HepG2 (cell line): ENCODE measurements at regions not wholly inside any gene's neighbourhood (a gene's known extent, or its start where the extent isn't known, plus 50 kb on each side); places are given as distances from the start of the nearest gene placed in this dataset.
A peak's percentile ranks its signal among the peaks of the same experiment; 100 is the strongest.

ENCODE experiments used
- ATAC-seq: fragments of 200-7000 bp; cut with Tn5 transposase; 3 replicates; pipeline ENCODE4 v1.9.1; 2020; ENCODE audit warnings: mild to moderate bottlenecking, moderate library complexity
- BruUV-seq: library from RNA; stranded (reverse); fragments of 400-500 nt; replicated peaks from 2 replicates; lab custom pipeline; 2021; lab: Mats Ljungman, UMichigan
- CTCF ChIA-PET: fragments of 300-600 bp; formaldehyde crosslinking; extraction: SDS; loops from one replicate; lab custom pipeline; 2021; ENCODE audit warnings: low total read pairs, inconsistent platforms, low intra/inter-chr PET ratio; lab: Yijun Ruan, JAX
- POLR2A ChIA-PET: fragments of 350-600 bp; sonication (Branson Sonifier 250); formaldehyde crosslinking; loops from one replicate; lab custom pipeline; 2020; ENCODE audit warnings: antibody characterized with exemption, inconsistent platforms; lab: Yijun Ruan, JAX
- DNase-seq: peaks from one replicate; pipeline ENCODE4 v3.0.0-alpha.2; 2015; ENCODE audit warnings: low spot score
- FAIRE-seq: peaks from 3 replicates; lab custom pipeline; 2011; peaks lifted over from hg19 to GRCh38; lab: Jason Lieb, UNC
- H2AFZ ChIP-seq: one replicate; pipeline ENCODE4 v1.6.1; 2011; ENCODE audit warnings: low read length, inconsistent platforms
- H3K27ac ChIP-seq: fragments of 300-600 bp; 3 replicates; pipeline ENCODE4 v1.8.0; 2011; ENCODE audit warnings: mixed run types, mild to moderate bottlenecking, mixed read lengths, low read length, inconsistent platforms; ENCODE audit not compliant: insufficient read depth; ENCODE audit errors: extremely low read length
- H3K27me3 ChIP-seq, 2 experiments: fragments of 200-600 bp in 1 of 2; 2 replicates in 1 of 2; 3 replicates in 1 of 2; pipeline versions ENCODE4 v1.6.0 to v1.8.0; 2011; ENCODE audit warnings: low read length in 2 of 2, mild to moderate bottlenecking in 2 of 2, moderate library complexity in 2 of 2, inconsistent platforms in 1 of 2; ENCODE audit not compliant: insufficient read depth in 2 of 2, control insufficient read depth in 1 of 2
- H3K36me3 ChIP-seq, 2 experiments: fragments of 200-600 bp in 1 of 2; replicated peaks in 1 of 2; 2 replicates in 1 of 2; 3 replicates in 1 of 2; pipeline versions ENCODE4 v1.5.1 to v1.8.0; 2011; ENCODE audit warnings: low read length in 2 of 2, inconsistent platforms in 1 of 2; ENCODE audit not compliant: insufficient read depth in 2 of 2, control insufficient read depth in 1 of 2
- H3K4me1 ChIP-seq: 2 replicates; pipeline ENCODE4 v1.5.1; 2012; ENCODE audit warnings: low read length, inconsistent platforms; ENCODE audit not compliant: insufficient read depth
- H3K4me2 ChIP-seq: 2 replicates; pipeline ENCODE4 v1.6.0; 2011; ENCODE audit warnings: low read depth, low read length, inconsistent platforms
- H3K4me3 ChIP-seq, 3 experiments: fragments of 200-600 bp in 1 of 3; sonication (generic), shearing (Covaris generic) in 1 of 3; replicated peaks in 1 of 3; 2 replicates each; pipeline ENCODE4 v1.5.1; 2011 to 2016; ENCODE audit warnings: low read length in 3 of 3, inconsistent platforms in 2 of 3, low read depth in 2 of 3, mild to moderate bottlenecking in 2 of 3, control low read depth in 1 of 3, mixed read lengths in 1 of 3; ENCODE audit not compliant: insufficient read depth in 1 of 3
- H3K79me2 ChIP-seq: one replicate; pipeline ENCODE4 v1.6.1; 2011; ENCODE audit warnings: low read length, inconsistent platforms; ENCODE audit not compliant: insufficient read depth
- H3K9ac ChIP-seq: 2 replicates; pipeline ENCODE4 v1.6.0; 2011; ENCODE audit warnings: mild to moderate bottlenecking, low read depth, low read length, inconsistent platforms; ENCODE audit not compliant: insufficient read depth
- H3K9me3 ChIP-seq: 2 replicates; pipeline ENCODE4 v1.5.1; 2012; ENCODE audit warnings: mild to moderate bottlenecking, low read length
- H4K20me1 ChIP-seq: 2 replicates; pipeline ENCODE4 v1.6.0; 2011; ENCODE audit warnings: inconsistent platforms, mild to moderate bottlenecking, low read length, moderate library complexity; ENCODE audit not compliant: insufficient read depth
- ARID3A ChIP-seq: IDR thresholded peaks from 2 replicates; pipeline ENCODE4 v1.6.1; 2012; ENCODE audit warnings: low read depth, low read length, improper control_type of control experiment
- ETV5 ChIP-seq: IDR thresholded peaks from 2 replicates; pipeline ENCODE4 v1.6.1; 2018; ENCODE audit warnings: missing biosample characterization, missing genetic modification reagents, inconsistent platforms, borderline replicate concordance
- FOXM1 ChIP-seq: sonication (generic); formaldehyde crosslinking; IDR thresholded peaks from 2 replicates; pipeline ENCODE4 v1.5.0; 2020; ENCODE audit warnings: missing genetic modification reagents
- NR2F1 ChIP-seq, 2 experiments: fragments of 450-650 bp in 1 of 2; formaldehyde crosslinking in 1 of 2; IDR thresholded peaks; 2 replicates each; pipeline versions ENCODE4 v1.5.0 to v1.6.1; 2016 to 2020; ENCODE audit warnings: mild to moderate bottlenecking in 1 of 2, missing compliant biosample characterization in 1 of 2, missing genetic modification reagents in 1 of 2, moderate library complexity in 1 of 2
- PAF1 ChIP-seq: IDR thresholded peaks from 2 replicates; pipeline ENCODE4 v1.6.1; 2016; ENCODE audit warnings: missing genetic modification reagents, missing compliant biosample characterization
- SMAD1 ChIP-seq: sonication (generic); formaldehyde crosslinking; IDR thresholded peaks from 2 replicates; pipeline ENCODE4 v1.4.0; 2020; ENCODE audit warnings: missing genetic modification reagents, low read depth, mild to moderate bottlenecking, borderline replicate concordance
- ZKSCAN5 ChIP-seq: sonication (generic); formaldehyde crosslinking; IDR thresholded peaks from 2 replicates; pipeline ENCODE4 v1.5.1; 2020; ENCODE audit warnings: mild to moderate bottlenecking, missing genetic modification reagents
- ZNF136 ChIP-seq: sonication (generic); formaldehyde crosslinking; IDR thresholded peaks from 2 replicates; pipeline ENCODE4 v1.8.1; 2022; ENCODE audit warnings: low read depth, mild to moderate bottlenecking, moderate library complexity, missing genetic modification reagents
- WGBS: methylation state at CpG from one replicate; pipeline ENCODE4 v1.1.6; 2017; ENCODE audit warnings: low lambda C conversion rate; 5-methylcytosine and 5-hydroxymethylcytosine counted together
- in situ Hi-C: cut with HindIII; loops from 2 replicates; pipeline ENCODE4 v1.10.0; 2017; ENCODE audit warnings: low pct_unique_long_range_greater_than_20kb; ENCODE audit not compliant: extremely low pct_ligation_motif_present
- intact Hi-C: fragments of 100-400 bp; cut with micrococcal nuclease; formaldehyde crosslinking; loops from one replicate; pipeline ENCODE4 v1.10.0; 2022; ENCODE audit not compliant: unreplicated experiment
- TF ChIP-seq, protein P1 (sequence below): sonication (generic); formaldehyde crosslinking; IDR thresholded peaks from 2 replicates; pipeline ENCODE4 v1.4.0; 2020; ENCODE audit warnings: low read depth, missing genetic modification reagents
- TF ChIP-seq, protein P2 (sequence below): fragments of 450-650 bp; IDR thresholded peaks from 2 replicates; pipeline ENCODE4 v1.6.1; 2017; ENCODE audit warnings: mild to moderate bottlenecking

DNA sequence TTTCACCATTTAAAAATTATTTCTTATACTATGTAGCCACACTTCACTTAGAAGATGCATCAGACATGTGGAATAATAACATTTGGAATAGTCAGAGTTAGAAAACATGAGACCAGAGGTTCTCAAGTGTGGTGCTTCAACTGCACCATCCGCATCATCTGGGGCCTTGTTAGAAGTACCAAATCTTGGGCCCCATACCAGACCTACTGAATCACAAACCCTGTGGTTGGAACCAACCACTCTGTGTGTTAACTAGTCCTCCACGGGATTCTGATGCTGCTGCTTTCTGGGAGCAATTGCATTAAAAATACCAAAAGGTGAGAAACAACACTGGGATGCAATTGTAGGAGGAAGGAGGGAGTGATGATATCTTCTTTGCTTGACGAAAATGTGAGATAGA, 125.2 kb downstream of the GNAT3 start:
- no peaks in the 10 kb centered on the region for H4K20me1 ChIP-seq

DNA sequence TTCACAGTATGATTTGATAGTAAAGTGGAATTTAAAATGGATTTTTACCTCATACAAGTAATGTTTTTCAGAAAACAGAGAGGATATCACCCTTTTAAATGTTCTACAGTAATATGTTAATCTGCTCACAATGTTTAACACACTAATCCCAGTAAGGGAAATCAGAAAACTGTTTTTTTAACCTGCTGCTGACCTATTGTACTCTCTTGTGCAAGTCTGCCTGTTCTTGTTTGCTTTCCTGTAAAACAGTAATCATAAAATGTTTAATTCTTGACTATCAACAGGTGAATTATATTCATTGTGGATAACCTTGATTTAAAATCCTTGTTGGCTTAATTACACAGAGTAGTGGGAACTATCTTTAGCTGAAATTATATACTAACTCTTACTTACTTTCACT, 126.4 kb downstream of the GNAT3 start:
- Histone ChIP-seq H3K4me3 (peak overlapping the region in 1 of 3 experiments; percentile 10; a peak in 1 of 6 replicates), H3K79me2 (no peaks in the 10 kb centered on the region), H3K4me1 (peaks cover 17% of the 10 kb centered on the region), H3K27me3 (no peaks in the 10 kb centered on the region), H3K9ac (no peak overlapping the region), H3K4me2 (peak overlapping the region; percentile 38), H3K27ac (no peak overlapping the region), H4K20me1 (no peaks in the 10 kb centered on the region), H2AFZ (no peak overlapping the region), H3K9me3 (no peaks in the 10 kb centered on the region), H3K36me3 (no peaks in the 10 kb centered on the region)
- FAIRE-seq, result no peak
- DNase-seq, result peak; percentile 20
- ChIA-PET POLR2A (no interaction called here), CTCF (no interaction called here)
- intact Hi-C loops, result no loop called here
- no TSS peak for BruUV-seq
- in situ Hi-C loops, result no loop called here
- peak; percentile 61 for ATAC-seq
- TF ChIP-seq NR2F1 (CRISPR knock-in tag; IDR thresholded peaks at IDR 0.05), result 0 out of 4 replicates have a peak, but pooled peaks of 1 of the 2 experiments have one; percentile 17
- TF ChIP-seq, protein P1, sequence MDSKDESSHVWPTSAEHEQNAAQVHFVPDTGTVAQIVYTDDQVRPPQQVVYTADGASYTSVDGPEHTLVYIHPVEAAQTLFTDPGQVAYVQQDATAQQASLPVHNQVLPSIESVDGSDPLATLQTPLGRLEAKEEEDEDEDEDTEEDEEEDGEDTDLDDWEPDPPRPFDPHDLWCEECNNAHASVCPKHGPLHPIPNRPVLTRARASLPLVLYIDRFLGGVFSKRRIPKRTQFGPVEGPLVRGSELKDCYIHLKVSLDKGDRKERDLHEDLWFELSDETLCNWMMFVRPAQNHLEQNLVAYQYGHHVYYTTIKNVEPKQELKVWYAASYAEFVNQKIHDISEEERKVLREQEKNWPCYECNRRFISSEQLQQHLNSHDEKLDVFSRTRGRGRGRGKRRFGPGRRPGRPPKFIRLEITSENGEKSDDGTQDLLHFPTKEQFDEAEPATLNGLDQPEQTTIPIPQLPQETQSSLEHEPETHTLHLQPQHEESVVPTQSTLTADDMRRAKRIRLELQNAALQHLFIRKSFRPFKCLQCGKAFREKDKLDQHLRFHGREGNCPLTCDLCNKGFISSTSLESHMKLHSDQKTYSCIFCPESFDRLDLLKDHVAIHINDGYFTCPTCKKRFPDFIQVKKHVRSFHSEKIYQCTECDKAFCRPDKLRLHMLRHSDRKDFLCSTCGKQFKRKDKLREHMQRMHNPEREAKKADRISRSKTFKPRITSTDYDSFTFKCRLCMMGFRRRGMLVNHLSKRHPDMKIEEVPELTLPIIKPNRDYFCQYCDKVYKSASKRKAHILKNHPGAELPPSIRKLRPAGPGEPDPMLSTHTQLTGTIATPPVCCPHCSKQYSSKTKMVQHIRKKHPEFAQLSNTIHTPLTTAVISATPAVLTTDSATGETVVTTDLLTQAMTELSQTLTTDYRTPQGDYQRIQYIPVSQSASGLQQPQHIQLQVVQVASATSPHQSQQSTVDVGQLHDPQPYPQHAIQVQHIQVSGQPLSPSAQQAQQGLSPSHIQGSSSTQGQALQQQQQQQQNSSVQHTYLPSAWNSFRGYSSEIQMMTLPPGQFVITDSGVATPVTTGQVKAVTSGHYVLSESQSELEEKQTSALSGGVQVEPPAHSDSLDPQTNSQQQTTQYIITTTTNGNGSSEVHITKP, result no peak
- no peak for TF ChIP-seq ETV5 (CRISPR knock-in tag)
- no peak for TF ChIP-seq ZKSCAN5 (CRISPR knock-in tag)
- TF ChIP-seq, protein P2, sequence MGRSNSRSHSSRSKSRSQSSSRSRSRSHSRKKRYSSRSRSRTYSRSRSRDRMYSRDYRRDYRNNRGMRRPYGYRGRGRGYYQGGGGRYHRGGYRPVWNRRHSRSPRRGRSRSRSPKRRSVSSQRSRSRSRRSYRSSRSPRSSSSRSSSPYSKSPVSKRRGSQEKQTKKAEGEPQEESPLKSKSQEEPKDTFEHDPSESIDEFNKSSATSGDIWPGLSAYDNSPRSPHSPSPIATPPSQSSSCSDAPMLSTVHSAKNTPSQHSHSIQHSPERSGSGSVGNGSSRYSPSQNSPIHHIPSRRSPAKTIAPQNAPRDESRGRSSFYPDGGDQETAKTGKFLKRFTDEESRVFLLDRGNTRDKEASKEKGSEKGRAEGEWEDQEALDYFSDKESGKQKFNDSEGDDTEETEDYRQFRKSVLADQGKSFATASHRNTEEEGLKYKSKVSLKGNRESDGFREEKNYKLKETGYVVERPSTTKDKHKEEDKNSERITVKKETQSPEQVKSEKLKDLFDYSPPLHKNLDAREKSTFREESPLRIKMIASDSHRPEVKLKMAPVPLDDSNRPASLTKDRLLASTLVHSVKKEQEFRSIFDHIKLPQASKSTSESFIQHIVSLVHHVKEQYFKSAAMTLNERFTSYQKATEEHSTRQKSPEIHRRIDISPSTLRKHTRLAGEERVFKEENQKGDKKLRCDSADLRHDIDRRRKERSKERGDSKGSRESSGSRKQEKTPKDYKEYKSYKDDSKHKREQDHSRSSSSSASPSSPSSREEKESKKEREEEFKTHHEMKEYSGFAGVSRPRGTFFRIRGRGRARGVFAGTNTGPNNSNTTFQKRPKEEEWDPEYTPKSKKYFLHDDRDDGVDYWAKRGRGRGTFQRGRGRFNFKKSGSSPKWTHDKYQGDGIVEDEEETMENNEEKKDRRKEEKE, result no peak
- TF ChIP-seq ARID3A, result peak; percentile 55; the same call in 1 of the 2 replicates
- no peak for TF ChIP-seq FOXM1
- no peak for TF ChIP-seq ZNF136
- no peak for TF ChIP-seq SMAD1 (CRISPR knock-in tag)

More for the DNA sequence above, 125.2 kb downstream of the GNAT3 start:
- H3K79me2 ChIP-seq, result no peaks in the 10 kb centered on the region
- H3K9me3 ChIP-seq, result no peaks in the 10 kb centered on the region
- POLR2A ChIA-PET, result no interaction called here
- no peak for TF ChIP-seq PAF1 (CRISPR knock-in tag)
- TF ChIP-seq, all 625 proteins: peak for 0
- CTCF ChIA-PET, result no interaction called here
- BruUV-seq, result no TSS peak
- intact Hi-C loops (no loop called here), in situ Hi-C loops (no loop called here)
- Histone ChIP-seq H3K4me1 (peaks cover 17% of the 10 kb centered on the region), H3K4me3 (no peak overlapping the region), H3K4me2 (no peak overlapping the region), H3K27ac (no peak overlapping the region), H2AFZ (no peak overlapping the region), H3K27me3 (no peaks in the 10 kb centered on the region), H3K9ac (no peak overlapping the region), H3K36me3 (no peaks in the 10 kb centered on the region)
- FAIRE-seq (no peak), ATAC-seq (no peak), DNase-seq (no peak)
- WGBS, result 48% methylated on average over 3 of the region's 3 CpGs
